GM12878 (cell line): ENCODE measurements at regions not wholly inside any gene's neighbourhood (a gene's known extent, or its start where the extent isn't known, plus 50 kb on each side); places are given as distances from the start of the nearest gene placed in this dataset.

Experiments
- ATAC-seq: fragments of 200-7000 bp; cut with Tn5 transposase; 3 replicates; pipeline ENCODE4 v1.9.1; 2020; ENCODE audit warnings: mild to moderate bottlenecking, moderate library complexity
- BruUV-seq: library from RNA; stranded (reverse); fragments of 400-500 nt; replicated peaks from 2 replicates; lab custom pipeline; 2021; lab: Mats Ljungman, UMichigan
- CTCF ChIA-PET: fragments of 300-600 bp; sonication (Branson Sonifier 250); formaldehyde crosslinking; extraction: SDS; loops from one replicate; lab custom pipeline; 2021; ENCODE audit warnings: inconsistent platforms; lab: Yijun Ruan, JAX
- POLR2A ChIA-PET: fragments of 350-600 bp; formaldehyde crosslinking; extraction: SDS; loops from one replicate; lab custom pipeline; 2021; ENCODE audit warnings: inconsistent platforms; lab: Charles Lee
- RAD21 ChIA-PET: fragments of 300-600 bp; sonication (Branson Sonifier 250); formaldehyde crosslinking; loops from one replicate; lab custom pipeline; 2023; ENCODE audit warnings: antibody characterized with exemption; ENCODE audit not compliant: unreplicated experiment; lab: Charles Lee
- SMC1A ChIA-PET: fragments of 300-600 bp; sonication (Branson Sonifier 250); formaldehyde crosslinking; loops from one replicate; lab custom pipeline; 2023; ENCODE audit not compliant: unreplicated experiment, uncharacterized antibody; lab: Charles Lee
- DNase-seq: peaks from one replicate; pipeline ENCODE4 v3.0.0-alpha.2; 2011; ENCODE audit warnings: low read depth, low spot score
- FAIRE-seq: peaks from 3 replicates; lab custom pipeline; 2011; peaks lifted over from hg19 to GRCh38; lab: Jason Lieb, UNC
- H2AFZ ChIP-seq: 2 replicates; pipeline ENCODE4 v1.6.0; 2011; ENCODE audit warnings: low read depth, low read length, control low read depth; ENCODE audit not compliant: control insufficient read depth
- H3K27ac ChIP-seq: 2 replicates; pipeline ENCODE4 v1.5.1; 2011; ENCODE audit warnings: control low read depth; ENCODE audit not compliant: control insufficient read depth, insufficient read depth
- H3K27me3 ChIP-seq, 2 experiments: replicated peaks in 1 of 2; 2 replicates each; pipeline versions ENCODE4 v1.6.0 to v1.6.1; 2011; ENCODE audit warnings: low read length in 1 of 2; ENCODE audit not compliant: control insufficient read depth in 2 of 2, insufficient read depth in 2 of 2
- H3K36me3 ChIP-seq, 2 experiments: 2 replicates each; pipeline ENCODE4 v1.5.1; 2011; ENCODE audit warnings: low read length in 1 of 2; ENCODE audit not compliant: control insufficient read depth in 2 of 2, insufficient read depth in 2 of 2
- H3K4me1 ChIP-seq: 2 replicates; pipeline ENCODE4 v1.6.1; 2011; ENCODE audit warnings: mild to moderate bottlenecking, low read length, moderate library complexity, mixed read lengths; ENCODE audit not compliant: control insufficient read depth, insufficient read depth
- H3K4me2 ChIP-seq: 2 replicates; pipeline ENCODE4 v1.6.0; 2011; ENCODE audit warnings: control low read depth; ENCODE audit not compliant: control insufficient read depth, insufficient read depth
- H3K4me3 ChIP-seq: fragments of 200-600 bp; sonication (generic); 2 replicates; pipeline ENCODE4 v1.5.1; 2016
- H3K79me2 ChIP-seq: 2 replicates; pipeline ENCODE4 v1.6.0; 2011; ENCODE audit warnings: low read length; ENCODE audit not compliant: control insufficient read depth, insufficient read depth
- H3K9ac ChIP-seq: 2 replicates; pipeline ENCODE4 v1.8.0; 2011; ENCODE audit warnings: low read length, control low read depth, mixed read lengths; ENCODE audit not compliant: control insufficient read depth, insufficient read depth
- H3K9me3 ChIP-seq: replicated peaks from 3 replicates; pipeline ENCODE4 v1.5.1; 2011; ENCODE audit warnings: mild to moderate bottlenecking, low read length; ENCODE audit not compliant: control insufficient read depth, insufficient read depth
- H4K20me1 ChIP-seq: 2 replicates; pipeline ENCODE4 v1.6.0; 2011; ENCODE audit not compliant: control insufficient read depth, insufficient read depth
- CBX3 ChIP-seq: fragments of 200-600 bp; sonication (generic); IDR thresholded peaks from 2 replicates; pipeline ENCODE4 v1.6.1; 2016; ENCODE audit warnings: low read depth, borderline replicate concordance
- CBX5 ChIP-seq: sonication (generic); IDR thresholded peaks from 2 replicates; pipeline ENCODE4 v1.6.1; 2016; ENCODE audit warnings: low read depth, moderate library complexity, mild to moderate bottlenecking, inconsistent platforms
- CHD1 ChIP-seq: IDR thresholded peaks from 2 replicates; pipeline ENCODE4 v1.6.1; 2012; ENCODE audit warnings: low read depth, low read length, improper control_type of control experiment
- EP300 ChIP-seq, 2 experiments: fragments of 150-350 bp in 1 of 2; IDR thresholded peaks; 2 replicates each; pipeline ENCODE4 v1.6.1; 2011 to 2012; ENCODE audit warnings: low read depth in 2 of 2, low read length in 2 of 2, borderline replicate concordance in 1 of 2, improper control_type of control experiment in 1 of 2, inconsistent platforms in 1 of 2; ENCODE audit not compliant: control insufficient read depth in 1 of 2
- FOS ChIP-seq: IDR thresholded peaks from 3 replicates; pipeline ENCODE4 v1.6.1; 2011; ENCODE audit warnings: borderline replicate concordance; ENCODE audit not compliant: insufficient read length; ENCODE audit errors: extremely low read depth
- GABPA ChIP-seq: IDR thresholded peaks from 2 replicates; pipeline ENCODE4 v1.6.1; 2014; ENCODE audit warnings: antibody characterized with exemption, low read depth, mild to moderate bottlenecking, inconsistent platforms
- IKZF1 ChIP-seq: fragments of 450-650 bp; conservative IDR thresholded peaks from 2 replicates; pipeline ENCODE4 v1.6.1; 2017; ENCODE audit warnings: antibody characterized with exemption, mild to moderate bottlenecking
- IRF4 ChIP-seq: IDR thresholded peaks from 2 replicates; pipeline ENCODE4 v1.6.1; 2011; ENCODE audit warnings: low read depth, low read length
- KDM1A ChIP-seq: fragments of 200-600 bp; sonication (generic); IDR thresholded peaks from 2 replicates; pipeline ENCODE4 v1.6.1; 2016; ENCODE audit warnings: borderline replicate concordance
- MXI1 ChIP-seq: fragments of 150-350 bp; IDR thresholded peaks from 2 replicates; pipeline ENCODE4 v1.6.1; 2011; ENCODE audit warnings: low read depth, mild to moderate bottlenecking, inconsistent platforms, low read length, improper control_type of control experiment
- RELA ChIP-seq: fragments of 450-650 bp; IDR thresholded peaks from 2 replicates; pipeline ENCODE4 v1.8.0; 2014; ENCODE audit warnings: borderline replicate concordance; ENCODE audit not compliant: partially characterized antibody
- SRF ChIP-seq, 2 experiments: IDR thresholded peaks; 2 replicates each; pipeline ENCODE4 v1.6.1; 2011; ENCODE audit warnings: low read depth in 2 of 2, low read length in 2 of 2, mild to moderate bottlenecking in 1 of 2, moderate library complexity in 1 of 2
- STAT1 ChIP-seq: fragments of 450-650 bp; conservative IDR thresholded peaks from 2 replicates; pipeline ENCODE4 v1.6.1; 2014; ENCODE audit warnings: antibody characterized with exemption, mild to moderate bottlenecking
- WGBS: methylation state at CpG from one replicate; pipeline ENCODE4 v1.1.6; 2016; ENCODE audit warnings: low lambda C conversion rate; ENCODE audit not compliant: insufficient replicate concordance, insufficient coverage; ENCODE audit errors: missing lambda C conversion rate; 5-methylcytosine and 5-hydroxymethylcytosine counted together
- in situ Hi-C: fragments of 300-500 bp; cut with MboI; formaldehyde crosslinking; loops from 9 replicates; pipeline ENCODE4 v1.14.3; 2018; ENCODE audit warnings: mixed read lengths
- intact Hi-C: fragments of 100-400 bp; cut with micrococcal nuclease; formaldehyde crosslinking; loops from one replicate; pipeline ENCODE4 v1.14.2; 2022; ENCODE audit not compliant: unreplicated experiment
- TF ChIP-seq, protein P1 (sequence below): fragments of 450-650 bp; IDR thresholded peaks from 2 replicates; pipeline ENCODE4 v1.6.1; 2017; ENCODE audit warnings: low read depth, mild to moderate bottlenecking, moderate library complexity
- TF ChIP-seq, protein P2 (sequence below): IDR thresholded peaks from 2 replicates; pipeline ENCODE4 v1.6.1; 2012; ENCODE audit warnings: low read depth, low read length, improper control_type of control experiment

DNA sequence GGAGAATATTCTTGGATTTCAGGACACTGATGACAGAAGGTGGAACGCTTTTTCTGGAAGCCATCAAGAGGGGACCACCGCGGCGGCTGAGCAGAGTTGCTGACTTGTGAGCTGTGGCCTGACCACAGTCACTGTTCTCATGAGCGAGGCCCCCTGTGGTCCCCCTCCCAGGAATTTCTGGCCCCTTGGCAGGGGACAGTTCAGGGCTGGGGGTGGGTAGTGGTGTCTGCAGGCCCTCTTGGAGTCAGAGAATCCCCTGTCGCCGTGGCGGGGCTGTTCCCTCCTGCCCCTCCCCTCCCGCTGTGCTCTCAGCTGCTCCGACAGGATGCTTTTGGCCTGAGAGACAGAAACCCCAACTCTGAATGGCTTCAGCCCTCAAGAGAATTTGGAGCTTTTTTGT is 292.0 kb downstream of the SEC14L1 start (continued):
- TF ChIP-seq, protein P1, sequence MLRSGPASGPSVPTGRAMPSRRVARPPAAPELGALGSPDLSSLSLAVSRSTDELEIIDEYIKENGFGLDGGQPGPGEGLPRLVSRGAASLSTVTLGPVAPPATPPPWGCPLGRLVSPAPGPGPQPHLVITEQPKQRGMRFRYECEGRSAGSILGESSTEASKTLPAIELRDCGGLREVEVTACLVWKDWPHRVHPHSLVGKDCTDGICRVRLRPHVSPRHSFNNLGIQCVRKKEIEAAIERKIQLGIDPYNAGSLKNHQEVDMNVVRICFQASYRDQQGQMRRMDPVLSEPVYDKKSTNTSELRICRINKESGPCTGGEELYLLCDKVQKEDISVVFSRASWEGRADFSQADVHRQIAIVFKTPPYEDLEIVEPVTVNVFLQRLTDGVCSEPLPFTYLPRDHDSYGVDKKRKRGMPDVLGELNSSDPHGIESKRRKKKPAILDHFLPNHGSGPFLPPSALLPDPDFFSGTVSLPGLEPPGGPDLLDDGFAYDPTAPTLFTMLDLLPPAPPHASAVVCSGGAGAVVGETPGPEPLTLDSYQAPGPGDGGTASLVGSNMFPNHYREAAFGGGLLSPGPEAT: no peak
- no peak for TF ChIP-seq FOS
- no peak for TF ChIP-seq GABPA
- TF ChIP-seq CBX3: no peak
- TF ChIP-seq, protein P2, sequence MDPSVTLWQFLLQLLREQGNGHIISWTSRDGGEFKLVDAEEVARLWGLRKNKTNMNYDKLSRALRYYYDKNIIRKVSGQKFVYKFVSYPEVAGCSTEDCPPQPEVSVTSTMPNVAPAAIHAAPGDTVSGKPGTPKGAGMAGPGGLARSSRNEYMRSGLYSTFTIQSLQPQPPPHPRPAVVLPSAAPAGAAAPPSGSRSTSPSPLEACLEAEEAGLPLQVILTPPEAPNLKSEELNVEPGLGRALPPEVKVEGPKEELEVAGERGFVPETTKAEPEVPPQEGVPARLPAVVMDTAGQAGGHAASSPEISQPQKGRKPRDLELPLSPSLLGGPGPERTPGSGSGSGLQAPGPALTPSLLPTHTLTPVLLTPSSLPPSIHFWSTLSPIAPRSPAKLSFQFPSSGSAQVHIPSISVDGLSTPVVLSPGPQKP: no peak
- TF ChIP-seq STAT1: no peak
- no peak for TF ChIP-seq IKZF1

DNA sequence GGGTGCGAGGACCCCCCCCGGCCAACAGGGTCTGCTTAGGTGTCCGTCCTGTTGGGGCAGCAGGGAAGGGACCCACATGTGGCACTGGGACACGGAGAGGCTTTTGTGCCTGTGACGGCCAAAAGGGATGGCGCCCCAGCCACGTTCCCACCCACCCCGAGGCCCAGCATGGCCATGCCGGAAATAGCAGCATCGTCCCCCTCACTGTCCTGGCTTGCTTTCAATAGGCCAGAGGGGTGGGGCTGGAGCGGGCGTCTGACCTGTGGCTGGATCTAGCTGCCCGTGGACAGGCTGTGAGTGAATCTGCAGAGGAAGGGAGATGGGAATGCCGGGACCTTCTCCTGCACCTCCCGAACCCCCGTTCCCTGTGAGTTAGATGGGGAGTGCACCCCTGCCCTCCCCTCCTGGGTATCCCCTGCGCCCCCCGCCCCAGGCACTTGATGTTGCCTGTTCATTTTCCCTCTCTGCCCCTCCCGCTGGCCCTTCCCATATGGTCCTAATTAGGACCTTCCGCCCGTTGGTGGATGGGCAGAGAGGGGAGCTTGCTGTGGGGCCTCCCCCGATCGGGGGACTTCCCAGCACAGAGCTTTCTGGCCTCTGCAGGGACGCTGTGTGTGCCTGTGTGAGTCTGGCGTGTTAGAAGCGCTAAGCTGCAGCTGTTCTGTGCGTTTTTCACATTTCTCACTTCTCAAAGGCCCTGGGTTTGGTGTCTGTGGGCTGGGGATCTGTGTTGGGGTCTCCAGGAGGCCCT is 292.8 kb downstream of the SEC14L1 start:
- FAIRE-seq (peak; percentile 38), DNase-seq (no peak), ATAC-seq (peak; percentile 86)
- 60% methylated on average over 24 of the region's 27 CpGs for WGBS
- H3K36me3 ChIP-seq: peaks cover 0 to 6% of the 10 kb centered on the region in 2 experiments; a peak in 2 of 4 replicates
- H3K4me3 ChIP-seq: no peak overlapping the region
- H3K27me3 ChIP-seq: no peaks in the 10 kb centered on the region
- intact Hi-C loops: no loop called here
- SMC1A ChIA-PET: interaction anchor here (0.5 to 1.5 kb wide), 9 partner anchors 11 to 950 kb away, joined by 3 to 8 read pairs (median 3); no protein-coding TSS in a partner anchor
- peaks cover 73% of the 10 kb centered on the region for H3K4me1 ChIP-seq
- CTCF ChIA-PET: interaction anchor here (0.6 to 2.9 kb wide), 5 partner anchors 8 to 394 kb away, joined by 3 to 9 read pairs (median 7); no protein-coding TSS in a partner anchor
- peak overlapping the region; percentile 30; the same call in 1 of the 2 replicates for H3K4me2 ChIP-seq
- POLR2A ChIA-PET: interaction anchor here (0.6 to 1.2 kb wide), 5 partner anchors 9 to 41 kb away, joined by 3 to 4 read pairs (median 3); no protein-coding TSS in a partner anchor
- H4K20me1 ChIP-seq: peaks cover 4% of the 10 kb centered on the region; the same call in 1 of the 2 replicates
- in situ Hi-C loops: loop anchor here (25.0 kb wide), 1 partner anchor 96 kb away; no protein-coding TSS in a partner anchor
- BruUV-seq: no TSS peak
- H3K9ac ChIP-seq: no peak overlapping the region; the same call in 1 of the 2 replicates
- peaks cover 52% of the 10 kb centered on the region for H3K79me2 ChIP-seq
- no peaks in the 10 kb centered on the region for H3K9me3 ChIP-seq
- H3K27ac ChIP-seq: peak overlapping the region; percentile 21
- no peak overlapping the region for H2AFZ ChIP-seq
- RAD21 ChIA-PET: interaction anchor here (0.7 to 1.7 kb wide), 12 partner anchors 9 to 586 kb away, joined by 3 to 10 read pairs (median 4); no protein-coding TSS in a partner anchor
- TF ChIP-seq SRF (IDR thresholded peaks at IDR 0.05; ENCODE audit: low read depth in 2 of 2, low read length in 2 of 2) (peak; percentile 79 to 95), CBX5 (no peak), FOS (no peak), EP300 (IDR thresholded peaks at IDR 0.05; ENCODE audit: borderline replicate concordance in 1 of 2, control insufficient read depth in 1 of 2, low read depth in 2 of 2, low read length in 2 of 2) (0 out of 4 replicates have a peak, but pooled peaks of 1 of the 2 experiments have one; percentile 12), CHD1 (no peak), IRF4 (no peak), RELA (peak; percentile 97), KDM1A (no peak), MXI1 (no peak)
